Left forelimb (tissue), 1 donor: ENCODE measurements at regions not wholly inside any gene's neighbourhood (a gene's known extent, or its start where the extent isn't known, plus 50 kb on each side); places are given as distances from the start of the nearest gene placed in this dataset.

Experiments
- DNase-seq: peaks from one replicate; pipeline ENCODE4 v3.0.0-alpha.2; 2018; ENCODE audit warnings: low spot score

DNA sequence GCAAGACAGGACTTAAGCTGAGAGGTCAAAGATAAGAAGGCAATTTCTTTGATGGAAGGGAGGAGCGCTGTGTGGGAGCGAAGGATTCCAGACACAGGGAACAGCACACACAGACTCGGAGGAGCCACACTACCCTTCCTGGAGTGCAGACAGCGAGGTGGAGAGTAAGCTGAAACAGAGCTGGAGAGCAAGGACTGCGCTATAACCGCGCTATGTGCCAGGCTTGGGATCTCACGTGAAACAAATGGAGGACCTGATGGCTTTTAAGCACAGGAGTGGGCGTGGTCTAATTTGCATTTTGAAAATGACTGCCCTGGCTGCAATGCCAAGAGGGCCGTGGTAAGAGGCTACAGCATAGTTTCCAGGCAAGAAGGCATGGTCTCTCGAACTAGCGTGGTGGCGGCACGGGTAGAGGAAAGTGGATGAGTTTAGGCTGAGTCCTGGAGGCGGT, 113.9 kb upstream of the SORBS2 start:
- no peak for DNase-seq

DNA sequence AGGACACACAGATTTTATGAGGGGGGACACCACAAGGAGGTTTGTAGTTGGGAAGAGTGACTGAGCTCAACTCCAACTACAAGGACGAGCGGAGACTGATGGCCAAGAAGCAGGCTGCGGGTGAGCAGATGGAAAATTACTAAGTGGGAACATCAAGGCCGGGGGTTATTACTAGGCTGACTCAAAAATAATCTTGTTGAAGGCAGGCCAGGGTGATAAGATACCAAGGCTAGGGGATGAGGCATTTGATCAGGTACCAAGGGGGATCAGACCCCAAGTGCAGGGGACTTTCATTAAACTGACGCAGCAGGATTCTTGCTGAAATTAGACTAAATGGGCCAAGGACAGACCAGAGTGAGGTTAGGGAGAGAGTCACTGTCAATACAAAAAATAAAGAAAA, 119.4 kb upstream of the SORBS2 start:
- no peak for DNase-seq

DNA sequence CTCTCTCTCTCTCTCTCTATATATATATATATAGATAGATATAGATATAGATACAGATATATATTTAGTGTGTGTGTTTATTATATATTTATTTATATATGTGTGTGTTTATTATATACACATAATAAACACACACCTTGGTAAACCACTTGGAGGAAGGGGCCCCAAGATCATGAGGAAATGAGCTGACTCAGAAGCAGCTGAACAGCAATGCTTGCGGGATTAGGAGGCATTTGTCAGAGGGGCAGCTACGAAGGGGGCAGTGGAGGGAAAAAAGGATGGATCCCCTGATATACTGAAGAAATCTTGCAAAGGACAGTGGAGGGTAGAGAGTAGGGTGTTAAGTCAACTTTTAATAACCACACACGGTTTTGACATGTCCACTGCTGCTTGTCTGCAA, 120.0 kb upstream of the SORBS2 start:
- no peak for DNase-seq

DNA sequence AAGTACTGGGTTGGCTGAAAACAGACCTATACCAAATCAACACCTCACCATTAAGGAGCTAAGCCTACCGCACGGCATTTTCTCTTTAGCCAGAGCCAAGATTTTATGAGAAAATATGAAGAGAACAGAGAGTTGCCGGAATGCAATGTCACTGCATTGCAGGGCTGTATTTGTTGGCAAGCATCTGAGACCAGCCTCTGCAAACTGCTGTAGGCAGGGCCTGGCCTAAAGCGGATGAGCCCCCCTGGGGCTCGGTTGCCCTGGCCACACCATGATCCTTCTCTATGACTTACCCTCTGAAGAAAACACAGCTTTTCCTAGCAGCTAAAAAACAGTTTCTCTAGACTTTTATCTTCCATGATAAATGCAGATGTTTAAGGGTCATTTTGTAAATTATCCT, 120.5 kb upstream of the SORBS2 start:
- DNase-seq = no peak

DNA sequence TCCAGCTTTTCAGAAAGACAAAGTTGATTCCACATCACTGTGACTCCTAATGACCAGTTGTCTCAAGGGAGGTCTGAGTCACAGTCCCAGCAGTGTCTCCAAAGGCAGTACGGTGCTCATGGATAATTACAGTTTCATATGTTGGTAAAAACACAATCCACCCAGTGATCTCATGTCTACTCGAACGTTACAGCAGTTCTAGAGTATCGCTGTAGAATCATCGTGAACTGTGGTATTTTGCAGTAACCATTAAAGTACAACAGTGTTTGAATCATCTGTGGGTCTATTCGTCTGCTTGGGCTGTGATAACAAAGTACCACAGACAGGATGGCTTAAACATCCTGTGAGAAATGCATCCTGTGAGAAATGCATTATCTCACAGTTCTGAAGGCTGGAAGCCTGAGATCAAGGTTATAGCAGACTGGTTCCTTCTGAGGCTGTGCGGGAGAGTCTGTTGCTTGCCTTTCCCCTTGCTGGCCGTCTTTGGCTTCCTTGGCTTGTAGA, 121.1 kb upstream of the SORBS2 start:
- DNase-seq = no peak

DNA sequence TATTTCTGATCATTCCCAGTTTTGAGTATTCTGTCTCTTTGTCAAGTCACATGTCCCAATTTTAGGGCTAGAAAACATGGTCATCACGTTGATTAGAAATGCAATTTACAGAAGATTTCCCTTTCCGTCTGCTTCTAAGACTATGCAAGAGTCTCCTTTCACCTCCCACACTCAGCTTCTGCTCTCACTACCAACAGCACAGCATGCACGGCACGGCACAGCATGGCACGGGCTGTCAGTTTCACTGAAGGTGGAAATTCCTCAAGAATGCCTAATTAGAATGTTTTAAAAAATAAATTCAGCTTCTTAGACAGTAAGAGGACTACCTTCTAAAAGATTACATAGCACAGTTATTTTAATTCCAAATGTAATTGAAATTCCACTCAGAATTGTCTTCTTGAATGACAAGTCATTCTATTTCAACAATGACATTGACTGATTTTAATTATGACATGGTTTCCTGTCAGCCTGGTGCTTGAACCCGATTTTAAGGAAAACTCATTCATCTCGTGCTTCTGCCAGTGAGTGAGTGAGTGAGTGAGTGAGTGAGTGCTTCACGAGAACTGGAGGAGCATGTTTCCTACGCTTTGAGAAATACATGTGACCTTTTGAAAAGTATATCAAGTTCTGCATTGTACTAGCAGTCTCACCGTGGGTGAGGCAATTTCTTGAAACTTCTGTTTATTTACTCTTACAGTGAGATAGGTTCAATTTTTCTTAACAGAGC, 124.8 kb upstream of the SORBS2 start:
- no peak for DNase-seq

DNA sequence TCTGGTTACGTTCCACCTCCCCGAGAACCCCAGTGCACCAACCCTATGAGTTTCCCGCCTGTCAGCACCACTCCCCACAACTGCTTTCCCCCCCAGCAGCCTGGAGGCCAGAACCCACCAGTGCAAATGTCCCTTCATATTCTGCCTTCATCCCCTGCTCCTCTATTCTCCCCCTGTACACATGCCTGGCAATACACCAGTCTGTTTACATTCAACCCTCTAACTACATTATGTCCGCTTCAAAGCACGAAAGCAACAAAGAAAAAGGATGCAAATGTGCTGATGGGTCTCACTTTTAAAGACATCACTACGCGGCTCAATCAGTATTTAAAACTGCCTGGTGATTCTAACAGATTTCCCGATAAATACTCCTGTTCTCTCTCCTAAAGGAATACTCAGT, 126.7 kb upstream of the SORBS2 start:
- DNase-seq = no peak

DNA sequence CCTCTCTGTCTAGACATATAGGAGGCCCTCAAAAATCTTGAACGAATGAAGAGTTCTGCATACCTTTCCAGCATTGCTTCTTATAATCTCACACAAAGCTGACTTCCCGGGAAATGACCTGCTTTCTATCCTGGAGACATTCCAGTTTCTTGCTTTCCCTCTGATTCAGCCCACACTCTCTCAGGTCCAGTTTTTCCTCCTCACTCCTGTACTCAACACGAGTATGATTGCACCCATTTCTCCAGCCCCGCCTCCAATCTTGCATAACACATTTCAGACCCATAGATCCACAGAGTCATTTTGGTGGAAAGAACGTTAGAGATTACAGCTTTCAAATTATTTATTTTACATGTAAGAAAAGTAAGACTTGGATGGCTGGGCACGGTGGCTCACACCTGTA, 127.5 kb upstream of the TLR3 start:
- no peak for DNase-seq

DNA sequence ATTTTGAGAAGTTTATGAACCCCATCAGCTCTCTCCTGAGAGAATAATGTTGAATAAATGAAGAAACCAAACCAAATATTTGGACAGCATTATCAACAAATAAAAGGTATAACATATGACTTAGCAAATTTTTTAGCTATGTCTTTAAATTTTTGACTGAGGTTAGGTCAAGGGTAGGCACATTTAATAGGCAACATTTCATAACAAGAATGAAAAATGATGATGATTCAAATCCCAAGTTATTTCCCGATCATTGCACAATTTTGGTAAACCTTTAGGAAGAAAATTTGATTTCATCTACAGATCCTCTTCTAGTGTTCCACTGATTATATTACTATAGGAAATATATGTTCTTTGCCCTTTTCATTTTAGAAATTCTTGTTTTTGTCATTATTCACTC, 123.7 kb upstream of the TLR3 start:
- DNase-seq = no peak

DNA sequence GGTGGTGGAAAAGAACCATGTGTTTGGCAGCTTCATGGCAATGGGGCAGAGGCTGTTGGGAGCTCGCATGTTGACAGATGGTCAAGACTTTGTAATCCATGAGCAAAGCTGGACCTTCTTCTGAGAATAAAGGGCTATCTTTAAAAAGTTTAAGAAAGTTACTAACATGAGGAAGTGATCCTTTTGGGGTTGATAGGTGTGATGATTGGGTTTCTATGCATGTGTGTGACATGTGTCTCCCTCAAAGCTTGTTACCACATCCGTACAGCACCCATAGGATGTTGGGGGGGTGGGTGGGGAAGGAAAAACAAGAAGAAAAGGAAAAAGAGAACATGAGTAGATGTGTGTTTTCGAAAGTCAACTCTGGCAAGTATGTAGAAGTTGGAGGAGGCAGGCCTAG, 123.0 kb upstream of the TLR3 start:
- DNase-seq = no peak

DNA sequence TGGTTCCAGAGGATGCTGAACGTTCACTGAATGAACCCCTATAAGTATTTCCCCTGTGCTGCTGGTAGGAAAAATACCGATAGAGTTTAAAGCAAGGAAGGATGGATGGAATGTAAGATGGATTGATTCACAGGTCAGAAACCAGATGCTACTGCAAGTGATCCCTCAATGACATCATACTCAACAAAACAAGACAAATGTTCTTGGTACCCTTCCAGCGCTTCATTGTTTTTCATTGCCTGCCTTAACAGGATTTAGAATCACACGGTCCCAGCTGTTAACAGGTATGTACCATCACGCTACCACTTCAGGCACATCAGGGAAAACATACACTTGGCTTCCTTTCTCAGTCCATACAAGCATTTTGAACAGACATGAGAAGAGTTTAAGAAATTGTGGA, 118.1 kb upstream of the TLR3 start:
- DNase-seq = no peak

DNA sequence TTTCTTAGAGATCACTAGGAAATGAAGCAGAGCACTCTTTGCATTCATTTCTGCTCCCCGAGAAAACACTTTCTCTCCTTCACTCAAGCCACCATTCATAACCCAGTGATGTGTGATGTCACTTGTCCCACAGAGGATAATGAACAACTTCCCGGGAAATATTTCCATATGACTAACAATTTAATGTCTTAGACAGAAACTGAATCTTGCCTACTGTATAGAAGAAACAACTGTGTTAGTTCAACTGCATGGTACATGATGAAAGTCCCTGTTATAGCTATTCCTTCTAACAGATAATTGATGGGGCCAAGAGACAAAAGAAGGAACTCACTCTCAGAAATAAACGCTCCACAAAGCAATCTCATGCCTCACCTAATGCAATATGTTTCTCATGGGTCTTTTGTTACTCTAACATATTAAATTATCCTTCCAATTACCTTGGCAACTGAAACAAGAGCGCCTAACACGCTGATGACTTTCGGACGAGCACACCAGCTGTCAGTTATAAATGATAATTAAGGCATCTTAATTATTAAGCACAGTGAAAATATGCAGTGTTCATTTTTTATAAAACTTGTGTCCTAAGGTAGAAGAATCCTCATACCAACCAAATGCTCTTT, 113.7 kb upstream of the TLR3 start:
- no peak for DNase-seq

DNA sequence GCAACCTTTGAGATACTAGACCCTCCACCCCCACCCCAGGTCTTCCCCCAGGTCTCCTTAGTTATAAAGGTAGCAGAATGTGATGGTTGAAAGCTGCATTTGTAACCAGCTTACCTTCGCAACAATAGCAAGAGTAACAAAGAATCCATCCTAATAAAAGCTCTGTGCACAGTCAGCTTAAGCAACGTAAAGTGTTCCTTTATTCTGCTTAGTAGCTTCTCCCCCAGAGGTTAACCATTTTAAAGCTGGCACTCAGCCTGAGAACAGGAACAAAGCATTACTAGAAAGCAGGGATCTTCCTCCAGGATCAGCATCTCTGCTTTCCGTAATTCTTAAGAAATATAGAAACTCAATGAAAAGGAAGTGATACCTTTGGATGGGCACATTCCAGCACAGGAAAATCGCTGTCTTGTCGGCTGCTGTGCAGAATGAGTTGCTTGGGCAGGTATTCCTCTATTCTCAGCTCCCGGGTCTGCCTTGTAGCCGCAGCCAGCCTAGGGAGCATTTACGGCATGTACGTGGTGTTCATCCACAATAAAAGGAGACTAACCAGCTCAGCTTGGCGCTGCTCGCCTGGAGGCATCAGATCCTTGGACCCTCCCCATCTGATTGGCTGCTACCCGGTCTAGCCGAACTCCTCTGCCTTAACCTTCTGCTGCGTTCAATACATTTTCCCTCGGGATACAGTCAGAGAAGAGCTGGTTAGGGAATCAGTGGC, 113.0 kb upstream of the TLR3 start:
- DNase-seq = no peak

DNA sequence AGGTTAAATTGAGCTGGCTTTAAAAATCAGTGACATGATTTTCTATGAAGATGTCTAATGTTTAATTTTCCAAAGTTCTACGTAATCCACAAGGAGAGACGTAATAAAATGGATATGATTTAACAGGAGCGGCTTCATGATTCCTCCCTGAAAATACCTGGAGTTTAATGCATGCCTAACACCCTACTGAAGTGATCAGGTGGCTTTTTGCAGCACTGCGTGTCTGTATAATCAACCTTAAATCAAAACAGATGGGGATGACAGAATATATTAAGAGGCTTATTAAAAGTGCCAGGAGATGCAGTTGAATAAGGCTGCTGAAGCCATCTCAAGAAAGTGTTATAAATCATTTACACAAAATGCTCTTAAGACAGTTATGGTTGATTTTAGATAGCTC, 112.4 kb upstream of the TLR3 start:
- no peak for DNase-seq

DNA sequence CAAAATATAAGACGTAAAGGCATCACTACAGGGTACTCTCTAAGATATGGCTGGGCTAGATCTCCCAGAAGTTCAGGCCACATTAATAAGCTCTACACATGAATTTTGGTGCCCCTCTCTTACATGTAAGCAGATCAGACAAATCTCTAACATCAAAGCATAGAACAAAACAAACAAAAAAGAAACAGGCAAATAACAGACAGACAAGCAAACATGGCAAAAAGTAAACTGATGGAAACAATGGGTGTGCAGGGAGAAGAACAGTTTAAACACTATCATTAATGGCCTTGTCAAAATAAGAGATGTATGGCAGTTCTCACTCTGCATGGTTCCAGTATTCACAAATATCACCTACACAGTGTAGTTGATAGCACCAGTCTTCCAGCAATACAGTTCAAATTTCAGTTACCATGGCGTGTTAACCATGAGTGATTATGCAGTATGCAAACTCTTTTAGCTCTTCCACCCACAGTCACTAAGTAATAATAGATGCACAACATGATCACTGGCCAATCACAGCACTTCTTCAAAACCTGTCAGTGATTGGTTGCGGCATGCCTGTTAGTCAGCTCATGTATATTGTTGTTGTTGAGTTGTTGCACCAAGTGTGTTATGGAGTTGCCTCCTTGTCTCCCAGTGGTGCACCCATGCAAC, 110.7 kb upstream of the TLR3 start:
- no peak for DNase-seq

DNA sequence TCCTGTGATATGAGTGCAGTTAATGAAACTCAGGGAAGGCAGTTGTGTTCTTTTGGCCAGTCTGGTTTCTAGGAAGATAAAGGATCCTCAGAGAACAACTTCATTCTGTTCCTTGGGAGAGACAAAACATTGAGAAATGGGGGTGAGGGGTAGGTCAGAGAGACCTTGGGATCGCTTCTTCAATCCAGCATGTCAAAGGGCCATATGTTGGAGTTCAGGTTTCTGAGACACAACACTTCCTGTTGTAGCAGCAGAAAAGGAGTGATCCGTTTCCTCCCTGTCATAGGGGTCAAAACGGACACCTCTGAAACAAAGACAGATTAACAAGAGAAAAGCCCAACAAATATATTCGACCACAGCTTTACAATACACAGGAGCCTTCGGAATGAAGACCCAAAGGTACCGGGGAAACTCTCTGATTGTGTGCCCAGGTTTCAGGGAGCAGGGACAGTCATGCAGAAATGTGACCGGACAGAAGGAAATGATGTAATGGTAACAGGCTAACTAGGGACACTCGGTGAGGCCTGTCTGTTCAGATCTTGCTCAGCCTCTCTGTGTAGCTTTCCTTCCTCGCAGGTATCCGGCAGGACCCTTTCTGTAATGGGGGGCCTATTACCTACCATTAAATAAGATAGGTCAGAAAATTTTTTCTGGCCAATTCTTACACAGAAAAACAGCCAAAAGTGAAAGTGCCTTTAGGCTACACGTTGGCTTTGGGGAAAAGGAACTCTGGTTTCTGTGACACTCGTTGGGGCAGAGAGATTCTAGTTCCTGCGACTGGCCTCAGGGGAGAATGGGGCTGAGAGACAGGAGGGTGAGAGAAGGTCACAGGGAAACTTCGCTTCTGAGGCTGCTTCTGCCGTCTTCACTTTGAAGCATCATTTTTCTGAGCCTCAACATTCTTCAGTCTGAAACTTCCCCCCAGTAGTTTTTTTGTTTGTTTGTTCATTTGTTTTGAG, 103.3 kb upstream of the TLR3 start:
- DNase-seq = no peak

DNA sequence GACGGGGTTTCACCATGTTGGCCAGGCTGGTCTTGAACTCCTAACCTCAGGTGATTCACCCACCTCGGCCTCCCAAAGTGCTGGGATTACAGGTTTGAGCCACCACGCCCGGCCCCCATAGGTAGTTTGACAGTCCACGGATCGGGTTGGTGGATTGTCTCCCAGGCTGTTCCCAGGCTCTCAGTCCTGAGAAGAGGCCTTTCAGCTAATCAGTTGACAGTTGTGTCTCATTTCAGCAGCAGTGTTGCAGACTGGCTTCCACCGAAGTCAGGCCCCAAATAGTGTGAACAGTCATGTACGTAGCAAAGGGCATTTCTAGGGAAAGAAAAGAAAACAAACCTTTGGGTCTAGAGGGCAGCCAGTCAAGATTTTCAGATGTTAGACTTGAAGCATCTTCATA, 102.4 kb upstream of the TLR3 start:
- no peak for DNase-seq

DNA sequence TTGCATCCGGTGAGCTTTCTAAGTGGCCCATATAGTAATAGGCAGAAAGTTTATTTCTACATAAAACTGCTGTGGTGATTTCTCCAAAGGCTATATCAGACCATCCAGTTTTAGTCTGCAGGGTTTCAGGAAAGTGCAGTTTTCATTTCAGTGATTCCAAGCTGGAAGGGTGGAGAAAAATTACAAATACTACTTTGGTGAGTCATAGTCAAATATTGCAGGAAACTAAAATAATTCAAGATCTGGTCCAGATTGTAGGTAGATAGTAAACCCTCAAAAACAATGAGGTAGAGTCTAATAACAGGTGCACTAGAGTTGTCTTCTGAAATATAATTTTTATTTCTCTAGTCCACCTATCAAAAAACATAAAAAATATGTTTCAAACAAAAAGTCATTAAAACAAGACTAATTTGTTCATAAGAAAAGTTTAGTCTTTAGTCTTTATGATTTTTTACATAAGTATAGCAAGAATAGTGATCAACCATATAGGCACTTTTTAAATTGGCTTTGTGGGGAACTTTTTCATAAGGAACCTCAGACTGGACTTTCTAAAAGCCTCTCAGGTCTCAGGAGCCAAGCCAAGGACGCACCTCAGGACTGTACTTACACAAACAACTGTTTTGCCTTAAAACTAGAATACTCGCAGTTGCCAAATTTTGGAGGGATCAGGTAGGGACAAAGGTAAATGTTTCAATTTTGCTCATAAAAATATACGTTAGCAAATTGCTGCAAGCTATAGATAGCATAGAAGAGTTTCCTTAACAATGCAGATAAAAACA, 101.8 kb upstream of the TLR3 start:
- DNase-seq = no peak

DNA sequence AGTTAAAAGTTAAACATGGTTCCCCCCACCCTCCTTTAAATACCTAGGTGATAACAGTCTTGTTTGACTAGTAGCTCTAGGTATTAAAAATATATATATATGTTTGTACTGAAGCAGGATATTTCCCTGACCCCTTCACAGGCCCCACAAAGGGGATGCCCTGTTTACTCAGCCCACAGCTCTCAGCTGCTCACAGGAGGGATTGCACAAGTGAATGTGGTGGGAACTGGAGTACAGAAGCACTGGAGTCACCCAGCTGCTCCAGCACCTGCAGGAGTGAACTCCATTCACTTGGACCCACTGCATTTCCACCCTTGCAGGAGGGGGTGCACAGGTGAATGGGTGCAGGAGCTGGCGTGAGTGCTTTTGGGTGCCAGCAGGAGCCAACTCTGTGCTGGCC, 99.3 kb upstream of the TLR3 start:
- no peak for DNase-seq

DNA sequence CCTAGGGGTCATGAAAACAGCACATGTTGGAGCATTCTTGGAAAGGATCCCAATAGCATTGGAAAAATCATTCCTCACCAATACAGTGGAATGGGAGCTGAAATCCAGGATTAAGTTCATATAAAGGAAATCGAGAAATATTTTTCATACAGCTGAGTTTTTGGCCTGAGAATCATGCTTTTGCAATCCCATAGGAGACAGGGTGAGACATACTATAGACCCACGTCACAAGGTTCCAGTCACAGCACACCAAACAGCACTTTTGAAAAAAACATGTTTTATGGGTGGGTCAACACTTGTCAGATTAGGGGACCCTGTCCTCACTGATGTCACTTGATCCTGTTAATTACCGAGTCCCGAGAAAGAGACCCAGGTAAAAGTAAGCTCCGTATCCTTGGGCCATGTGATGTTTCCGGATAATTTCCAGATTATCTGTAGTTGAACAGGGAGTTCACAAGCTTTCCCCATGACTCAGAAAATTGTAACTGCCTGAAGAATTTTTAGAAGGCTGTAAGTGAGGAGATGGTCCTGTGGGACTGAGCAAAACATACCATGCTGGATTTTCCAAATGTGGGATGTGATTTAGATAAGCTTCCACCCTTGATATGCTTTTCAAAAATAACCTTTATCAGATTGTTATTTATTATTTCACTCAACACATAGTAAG, 80.9 kb upstream of the TLR3 start:
- DNase-seq = no peak
